ENCODE measurements at regions not wholly inside any gene's neighbourhood (a gene's known extent, or its start where the extent isn't known, plus 50 kb on each side); places are given as distances from the start of the nearest gene placed in this dataset.

DNA sequence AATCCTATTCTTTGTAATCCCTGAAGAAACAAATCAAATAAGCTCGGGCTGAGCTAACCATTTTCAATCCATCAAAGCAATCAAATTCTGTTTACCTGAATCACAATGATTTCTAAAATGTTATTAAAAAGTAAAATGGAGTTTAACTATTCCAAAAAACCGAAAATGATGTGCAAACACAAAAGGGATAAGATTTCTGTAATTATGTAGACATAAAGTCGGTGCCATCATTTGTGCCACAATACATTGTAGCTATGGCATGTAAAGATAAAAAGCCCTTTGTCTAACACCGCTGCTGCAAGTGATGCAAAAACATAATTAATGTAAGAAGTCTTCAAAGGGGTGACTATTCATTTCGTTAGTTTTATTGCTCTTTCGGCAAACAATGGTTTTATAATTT, 125.1 kb upstream of the FAM204A start:
- CTCF ChIA-PET (ENCODE audit: low intra/inter-chr PET ratio, low total read pairs), result no interaction called here
- no peak overlapping the region for H3K9ac ChIP-seq (ENCODE audit: insufficient read depth, low read depth, low read length)
- TF ChIP-seq, protein P1, sequence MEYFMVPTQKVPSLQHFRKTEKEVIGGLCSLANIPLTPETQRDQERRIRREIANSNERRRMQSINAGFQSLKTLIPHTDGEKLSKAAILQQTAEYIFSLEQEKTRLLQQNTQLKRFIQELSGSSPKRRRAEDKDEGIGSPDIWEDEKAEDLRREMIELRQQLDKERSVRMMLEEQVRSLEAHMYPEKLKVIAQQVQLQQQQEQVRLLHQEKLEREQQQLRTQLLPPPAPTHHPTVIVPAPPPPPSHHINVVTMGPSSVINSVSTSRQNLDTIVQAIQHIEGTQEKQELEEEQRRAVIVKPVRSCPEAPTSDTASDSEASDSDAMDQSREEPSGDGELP (IDR thresholded peaks at IDR 0.05; ENCODE audit: borderline replicate concordance, low read depth), result no peak
- H3K9me3 ChIP-seq (ENCODE audit: low read length), result no peaks in the 10 kb centered on the region
- intact Hi-C loops (cut with micrococcal nuclease; ENCODE audit: unreplicated experiment), result no loop called here
- H2AFZ ChIP-seq (ENCODE audit: low read length), result no peak overlapping the region
- H3K4me1 ChIP-seq (ENCODE audit: insufficient read depth, low read length), result no peaks in the 10 kb centered on the region
- ATAC-seq (no peak), FAIRE-seq (no peak), DNase-seq (ENCODE audit: low spot score) (no peak)
- in situ Hi-C loops (cut with HindIII; ENCODE audit: extremely low pct_ligation_motif_present, low pct_unique_long_range_greater_than_20kb), result no loop called here
- no TSS peak for BruUV-seq (replicated peaks)
- no peaks in the 10 kb centered on the region for H3K36me3 ChIP-seq (replicated peaks in 1 of 2; ENCODE audit: control insufficient read depth in 1 of 2, insufficient read depth in 2 of 2, low read length in 2 of 2)
- H3K27ac ChIP-seq (ENCODE audit: extremely low read length, insufficient read depth, low read length), result no peak overlapping the region
- 2% methylated on average over 6 of the region's 6 CpGs for WGBS (ENCODE audit: low lambda C conversion rate)
- H3K4me3 ChIP-seq (replicated peaks in 1 of 3; ENCODE audit: insufficient read depth in 1 of 3, low read depth in 2 of 3, low read length in 3 of 3), result no peak overlapping the region
- no peak overlapping the region for H3K4me2 ChIP-seq (ENCODE audit: low read depth, low read length)
- H3K27me3 ChIP-seq (ENCODE audit: control insufficient read depth in 1 of 2, insufficient read depth in 2 of 2, low read length in 2 of 2), result peaks cover 0 to 25% of the 10 kb centered on the region in 2 experiments; a peak in 3 of 5 replicates
- no peaks in the 10 kb centered on the region for H4K20me1 ChIP-seq (ENCODE audit: insufficient read depth, low read length)
- H3K79me2 ChIP-seq (ENCODE audit: insufficient read depth, low read length), result no peaks in the 10 kb centered on the region
- POLR2A ChIA-PET, result no interaction called here

DNA sequence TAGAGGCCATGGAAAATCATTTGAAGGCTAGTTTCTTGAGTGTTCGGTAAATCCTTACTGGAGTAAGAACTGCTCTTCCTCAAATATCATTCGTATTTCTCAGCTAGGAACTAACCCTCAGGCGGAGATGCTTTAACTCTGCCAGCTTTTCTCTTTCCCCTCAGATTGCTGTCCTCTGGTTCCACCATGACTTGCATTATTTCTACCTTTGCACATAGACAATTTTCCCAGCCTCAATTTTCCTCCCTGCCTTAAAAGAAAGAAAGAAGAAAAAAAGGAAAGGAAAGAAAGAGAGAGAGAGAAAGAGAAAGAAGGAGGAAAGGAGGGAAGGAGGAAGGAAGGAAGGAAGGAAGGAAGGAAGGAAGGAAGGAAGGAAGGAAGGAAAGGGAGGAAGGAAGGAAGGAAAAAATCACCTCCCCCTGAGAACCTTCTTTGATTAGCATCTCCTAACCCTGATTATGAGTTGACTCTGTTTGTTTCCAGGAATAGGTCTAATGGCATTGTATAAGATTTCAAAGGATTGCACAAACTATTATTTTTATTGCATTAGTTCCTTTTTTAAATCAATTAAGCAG, 123.3 kb upstream of the FAM204A start:
- H3K79me2 ChIP-seq (ENCODE audit: insufficient read depth, low read length), result no peaks in the 10 kb centered on the region
- no peak for FAIRE-seq
- intact Hi-C loops (cut with micrococcal nuclease; ENCODE audit: unreplicated experiment), result no loop called here
- CTCF ChIA-PET (ENCODE audit: low intra/inter-chr PET ratio, low total read pairs), result no interaction called here
- no peak for TF ChIP-seq ZNF431 (CRISPR knock-in tag; IDR thresholded peaks at IDR 0.05; ENCODE audit: borderline replicate concordance, low read depth)
- TF ChIP-seq NFE2L2 (IDR thresholded peaks at IDR 0.05; ENCODE audit: low read length), result peak; percentile 69
- TF ChIP-seq ZSCAN31 (CRISPR knock-in tag; IDR thresholded peaks at IDR 0.05; ENCODE audit: low read depth), result no peak
- WGBS (ENCODE audit: low lambda C conversion rate), result 10% methylated on average over 3 of the region's 3 CpGs
- no TSS peak for BruUV-seq (replicated peaks)
- H3K36me3 ChIP-seq (replicated peaks in 1 of 2; ENCODE audit: control insufficient read depth in 1 of 2, insufficient read depth in 2 of 2, low read length in 2 of 2), result no peaks in the 10 kb centered on the region
- no peak overlapping the region for H2AFZ ChIP-seq (ENCODE audit: low read length)
- no peak for DNase-seq (ENCODE audit: low spot score)
- H3K9me3 ChIP-seq (ENCODE audit: low read length), result no peaks in the 10 kb centered on the region
- ATAC-seq, result no peak
- no peak overlapping the region for H3K27ac ChIP-seq (ENCODE audit: extremely low read length, insufficient read depth, low read length)
- no peak overlapping the region for H3K9ac ChIP-seq (ENCODE audit: insufficient read depth, low read depth, low read length)
- no peak overlapping the region for H3K4me2 ChIP-seq (ENCODE audit: low read depth, low read length)
- no peaks in the 10 kb centered on the region for H3K4me1 ChIP-seq (ENCODE audit: insufficient read depth, low read length)
- POLR2A ChIA-PET, result no interaction called here
- H4K20me1 ChIP-seq (ENCODE audit: insufficient read depth, low read length), result no peaks in the 10 kb centered on the region
- H3K4me3 ChIP-seq (replicated peaks in 1 of 3; ENCODE audit: insufficient read depth in 1 of 3, low read depth in 2 of 3, low read length in 3 of 3), result no peak overlapping the region
- H3K27me3 ChIP-seq (ENCODE audit: control insufficient read depth in 1 of 2, insufficient read depth in 2 of 2, low read length in 2 of 2), result peaks cover 0 to 20% of the 10 kb centered on the region in 2 experiments; a peak in 3 of 5 replicates
- in situ Hi-C loops (cut with HindIII; ENCODE audit: extremely low pct_ligation_motif_present, low pct_unique_long_range_greater_than_20kb), result no loop called here
